Left lung (tissue), 4 donors: ENCODE measurements at regions not wholly inside any gene's neighbourhood (a gene's known extent, or its start where the extent isn't known, plus 50 kb on each side); places are given as distances from the start of the nearest gene placed in this dataset.

ENCODE experiments used
- ATAC-seq: fragments of 200-7000 bp; cut with Tn5 transposase; one replicate; pipeline ENCODE4 v1.9.1; 2020; ENCODE audit warnings: moderate library complexity
- DNase-seq, 4 donors: peaks; one replicate each; pipeline ENCODE4 v3.0.0-alpha.2; 2013 to 2020
- H3K27ac ChIP-seq, 2 donors: fragments of 200-600 bp; sonication (generic) in 1 of 2; one replicate each; pipeline versions ENCODE4 v1.5.0 to v1.8.0; 2020 to 2021
- H3K27me3 ChIP-seq, 2 donors: fragments of 200-600 bp; sonication (generic) in 1 of 2; one replicate each; pipeline versions ENCODE4 v1.5.0 to v1.8.0; 2020 to 2021
- H3K36me3 ChIP-seq, 2 donors: fragments of 200-600 bp; sonication (generic) in 1 of 2; one replicate each; pipeline versions ENCODE4 v1.5.0 to v1.8.0; 2020 to 2021
- H3K4me1 ChIP-seq, 2 donors: fragments of 200-600 bp; one replicate each; pipeline ENCODE4 v1.8.0; 2021
- H3K4me3 ChIP-seq, 2 donors: fragments of 200-600 bp; sonication (generic) in 1 of 2; one replicate each; pipeline versions ENCODE4 v1.5.0 to v1.8.0; 2020 to 2021; ENCODE audit warnings: mild to moderate bottlenecking in 1 of 2
- H3K9me3 ChIP-seq, 2 donors: fragments of 200-600 bp; sonication (generic) in 1 of 2; one replicate each; pipeline versions ENCODE4 v1.5.0 to v1.8.0; 2020 to 2021
- intact Hi-C, 2 donors: fragments of 100-400 bp; cut with DNase I; formaldehyde crosslinking; loops; one replicate each; pipeline versions ENCODE4 v1.11.2 to v1.14.2; 2022
- TF ChIP-seq, protein P1 (sequence below), 2 donors: fragments of 200-600 bp; sonication (generic) in 1 of 2; IDR thresholded peaks; one replicate each; pipeline versions ENCODE4 v1.5.0 to v1.8.0; 2021; ENCODE audit warnings: antibody characterized with exemption in 2 of 2
- donor health status: DM: no; HTN: yes; CAD: no.
- donor health status: DM: no; HTN: no; CAD: no.

DNA sequence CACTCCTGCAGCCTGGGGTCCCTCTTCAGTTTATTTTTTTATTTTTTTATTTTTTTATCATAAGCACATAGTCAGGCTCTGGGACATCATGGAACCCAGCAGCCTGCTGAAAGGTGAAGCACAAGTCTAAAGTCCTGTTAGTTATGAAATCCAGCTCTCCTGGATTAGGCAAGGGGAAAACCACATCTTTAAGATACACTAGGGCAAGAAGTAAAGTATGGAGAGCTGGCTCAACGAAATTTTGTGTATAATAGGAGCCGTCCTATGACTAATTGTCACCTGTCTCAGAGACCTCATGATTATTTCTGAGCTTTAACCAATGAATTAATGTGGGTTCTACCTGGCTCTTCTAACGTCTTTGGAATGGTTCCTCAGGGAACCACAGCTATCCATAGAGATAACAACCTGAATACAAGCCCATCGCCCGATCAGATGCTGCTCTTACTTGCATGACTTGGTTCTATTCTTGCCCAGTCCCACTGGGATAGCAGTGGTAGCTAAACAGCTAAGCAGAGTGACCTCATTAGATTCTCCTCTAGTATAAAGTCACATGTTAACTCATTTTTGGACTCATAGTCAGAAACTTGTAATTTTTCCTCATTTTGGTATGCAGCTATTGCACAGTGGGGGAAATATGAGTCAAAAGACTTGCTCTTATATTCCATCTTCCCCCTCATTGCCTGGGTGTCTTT, 122.7 kb downstream of the LMO4 start:
- no peaks in the 10 kb centered on the region for H3K9me3 ChIP-seq
- TF ChIP-seq, protein P1, sequence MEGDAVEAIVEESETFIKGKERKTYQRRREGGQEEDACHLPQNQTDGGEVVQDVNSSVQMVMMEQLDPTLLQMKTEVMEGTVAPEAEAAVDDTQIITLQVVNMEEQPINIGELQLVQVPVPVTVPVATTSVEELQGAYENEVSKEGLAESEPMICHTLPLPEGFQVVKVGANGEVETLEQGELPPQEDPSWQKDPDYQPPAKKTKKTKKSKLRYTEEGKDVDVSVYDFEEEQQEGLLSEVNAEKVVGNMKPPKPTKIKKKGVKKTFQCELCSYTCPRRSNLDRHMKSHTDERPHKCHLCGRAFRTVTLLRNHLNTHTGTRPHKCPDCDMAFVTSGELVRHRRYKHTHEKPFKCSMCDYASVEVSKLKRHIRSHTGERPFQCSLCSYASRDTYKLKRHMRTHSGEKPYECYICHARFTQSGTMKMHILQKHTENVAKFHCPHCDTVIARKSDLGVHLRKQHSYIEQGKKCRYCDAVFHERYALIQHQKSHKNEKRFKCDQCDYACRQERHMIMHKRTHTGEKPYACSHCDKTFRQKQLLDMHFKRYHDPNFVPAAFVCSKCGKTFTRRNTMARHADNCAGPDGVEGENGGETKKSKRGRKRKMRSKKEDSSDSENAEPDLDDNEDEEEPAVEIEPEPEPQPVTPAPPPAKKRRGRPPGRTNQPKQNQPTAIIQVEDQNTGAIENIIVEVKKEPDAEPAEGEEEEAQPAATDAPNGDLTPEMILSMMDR (IDR thresholded peaks at IDR 0.05): no peak
- no peaks in the 10 kb centered on the region for H3K4me1 ChIP-seq
- H3K27me3 ChIP-seq: no peaks in the 10 kb centered on the region
- intact Hi-C loops: no loop called here
- DNase-seq (no peak), ATAC-seq (no peak)
- no peak overlapping the region for H3K4me3 ChIP-seq
- H3K27ac ChIP-seq: no peak overlapping the region
- H3K36me3 ChIP-seq: no peaks in the 10 kb centered on the region

DNA sequence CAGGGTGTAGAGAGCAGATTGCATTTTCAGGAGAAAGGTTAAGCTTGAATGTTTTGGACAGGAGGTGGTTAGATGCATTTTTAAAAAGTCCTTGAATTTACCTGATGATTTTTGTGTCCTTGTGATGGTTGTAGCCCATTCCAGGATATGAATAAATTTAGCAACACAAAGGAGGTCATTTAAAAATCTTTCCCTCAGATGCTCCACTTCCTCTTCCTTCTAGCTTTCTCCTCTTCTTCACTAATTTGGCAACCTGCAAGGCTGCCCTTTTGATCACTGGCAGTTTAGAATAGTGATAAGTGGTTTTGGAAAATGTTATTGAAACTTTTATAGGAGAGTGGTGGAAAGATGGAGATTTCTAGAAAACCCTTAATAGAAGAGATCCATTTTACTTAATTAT, 124.0 kb downstream of the LMO4 start:
- Histone ChIP-seq H3K9me3 (no peaks in the 10 kb centered on the region), H3K4me3 (no peak overlapping the region), H3K27me3 (no peaks in the 10 kb centered on the region), H3K4me1 (no peaks in the 10 kb centered on the region), H3K36me3 (no peaks in the 10 kb centered on the region), H3K27ac (no peak overlapping the region)
- ATAC-seq: no peak
- no peak for DNase-seq
- intact Hi-C loops: no loop called here
- TF ChIP-seq, protein P1 (IDR thresholded peaks at IDR 0.05): no peak

DNA sequence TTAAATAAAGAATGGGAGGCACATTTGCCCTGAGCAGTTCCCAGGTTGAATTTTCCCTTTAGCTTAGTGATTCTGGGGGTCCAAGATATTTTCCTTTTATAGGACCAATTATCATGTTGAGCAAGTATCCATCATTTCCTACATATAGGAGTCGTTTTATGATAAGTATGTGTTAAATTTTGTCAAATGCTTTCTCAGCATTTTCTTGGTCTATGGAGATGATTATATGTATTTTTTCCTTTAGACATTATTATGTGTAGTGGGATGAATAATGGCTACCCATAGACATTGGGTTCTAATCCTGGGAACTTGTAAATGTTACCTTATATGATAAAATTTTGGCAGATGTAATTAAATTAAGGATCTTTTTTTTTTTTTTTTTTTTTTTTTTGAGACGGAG, 128.7 kb downstream of the LMO4 start:
- TF ChIP-seq, protein P1 (IDR thresholded peaks at IDR 0.05): no peak
- ATAC-seq (no peak), DNase-seq (no peak)
- Histone ChIP-seq H3K4me3 (no peak overlapping the region), H3K4me1 (no peaks in the 10 kb centered on the region), H3K36me3 (no peaks in the 10 kb centered on the region), H3K27ac (no peak overlapping the region), H3K27me3 (no peaks in the 10 kb centered on the region), H3K9me3 (peaks cover 0 to 4% of the 10 kb centered on the region in 2 donors)
- intact Hi-C loops: no loop called here

DNA sequence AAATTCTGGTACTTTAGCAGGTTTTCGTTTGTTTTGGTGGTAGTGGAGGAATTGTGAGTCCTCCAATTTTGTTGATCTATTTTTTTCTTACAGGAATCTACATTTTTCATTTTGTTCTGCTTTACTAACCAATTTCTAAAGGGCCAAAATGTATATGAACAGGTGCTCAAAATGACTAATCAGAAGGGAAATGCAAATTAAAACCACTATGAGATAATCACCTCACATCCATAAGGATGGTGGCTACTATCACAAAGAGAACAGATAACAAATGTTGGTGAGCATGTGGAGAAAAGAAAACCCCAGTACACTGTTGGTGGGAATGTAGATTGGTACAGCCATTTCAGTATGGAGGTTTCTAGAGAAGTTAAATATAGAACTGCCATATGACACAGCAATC, 134.2 kb downstream of the LMO4 start:
- intact Hi-C loops: no loop called here
- TF ChIP-seq, protein P1 (IDR thresholded peaks at IDR 0.05): no peak
- no peak overlapping the region for H3K27ac ChIP-seq

DNA sequence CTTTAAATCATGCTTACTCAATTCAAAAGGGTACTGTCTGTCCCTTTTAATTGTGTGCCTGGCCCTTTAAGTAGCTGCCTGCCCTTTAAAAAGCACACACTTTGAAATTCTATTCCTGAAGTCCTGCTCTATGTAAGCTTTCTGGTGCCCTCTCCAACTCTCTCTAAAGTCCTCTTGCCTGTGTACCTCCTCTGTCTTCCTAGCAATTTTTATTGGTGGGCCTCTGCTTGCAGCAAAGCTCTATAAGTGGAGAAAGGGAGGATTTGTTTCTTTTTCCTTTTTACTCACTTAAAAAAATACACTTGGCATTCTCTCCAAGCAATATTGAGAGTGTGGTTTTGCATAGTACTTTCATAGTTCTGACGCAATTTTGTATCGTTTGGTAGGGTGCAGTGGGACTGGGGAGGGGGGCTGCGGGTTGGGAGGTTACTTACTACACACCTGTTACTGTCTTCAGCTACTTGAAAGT, 135.4 kb downstream of the LMO4 start:
- intact Hi-C loops: no loop called here
- Histone ChIP-seq H3K27ac (no peak overlapping the region), H3K36me3 (no peaks in the 10 kb centered on the region), H3K4me3 (no peak overlapping the region), H3K9me3 (peaks cover 0 to under 1% of the 10 kb centered on the region in 2 donors), H3K27me3 (no peaks in the 10 kb centered on the region), H3K4me1 (peaks cover 0 to 5% of the 10 kb centered on the region in 2 donors)
- TF ChIP-seq, protein P1 (IDR thresholded peaks at IDR 0.05): no peak
- DNase-seq: peak in 2 of 4 donors; percentile 10 to 44
- peak; percentile 84 for ATAC-seq

More for the DNA sequence above, 134.2 kb downstream of the LMO4 start:
- no peak for DNase-seq
- H3K27me3 ChIP-seq: no peaks in the 10 kb centered on the region
- no peaks in the 10 kb centered on the region for H3K36me3 ChIP-seq
- peaks cover 0 to 4% of the 10 kb centered on the region in 2 donors for H3K9me3 ChIP-seq
- H3K4me1 ChIP-seq: peaks cover 0 to 5% of the 10 kb centered on the region in 2 donors
- no peak overlapping the region for H3K4me3 ChIP-seq
- ATAC-seq: no peak
